IMR-90 (cell line): ENCODE measurements at regions not wholly inside any gene's neighbourhood (a gene's known extent, or its start where the extent isn't known, plus 50 kb on each side); places are given as distances from the start of the nearest gene placed in this dataset.
A peak's percentile ranks its signal among the peaks of the same experiment; 100 is the strongest.

Source experiments
- ATAC-seq: fragments of 200-7000 bp; cut with Tn5 transposase; 2 replicates; pipeline ENCODE4 v1.9.1; 2020; ENCODE audit warnings: low read depth, mild to moderate bottlenecking, moderate library complexity
- BruUV-seq: library from RNA; stranded (reverse); fragments of 400-500 nt; replicated peaks from 2 replicates; lab custom pipeline; 2021; lab: Mats Ljungman, UMichigan
- CTCF ChIA-PET: fragments of 300-600 bp; formaldehyde crosslinking; extraction: SDS; loops from one replicate; lab custom pipeline; 2021; ENCODE audit warnings: antibody characterized with exemption; lab: Yijun Ruan, JAX
- POLR2A ChIA-PET: fragments of 300-600 bp; sonication (Branson Sonifier 250); formaldehyde crosslinking; loops from one replicate; lab custom pipeline; 2022; ENCODE audit warnings: antibody characterized with exemption; ENCODE audit not compliant: unreplicated experiment; lab: Charles Lee
- DNase-seq: peaks from one replicate; pipeline ENCODE4 v3.0.0; 2013
- H2AFZ ChIP-seq: replicated peaks from 2 replicates; pipeline ENCODE3; 2013; ENCODE audit warnings: low read length, mild to moderate bottlenecking; ENCODE audit not compliant: poor library complexity
- H2AK5ac ChIP-seq: 2 replicates; pipeline ENCODE4 v1.6.1; 2013; ENCODE audit warnings: low read depth, low read length, inconsistent platforms
- H2AK9ac ChIP-seq: replicated peaks from 2 replicates; pipeline ENCODE3; 2013; ENCODE audit warnings: mild to moderate bottlenecking, low read depth, low read length, moderate library complexity; ENCODE audit not compliant: poor library complexity
- H2BK120ac ChIP-seq: 2 replicates; pipeline ENCODE4 v1.6.1; 2013; ENCODE audit warnings: low read depth, low read length, inconsistent platforms
- H2BK15ac ChIP-seq: 3 replicates; pipeline ENCODE4 v1.6.1; 2013; ENCODE audit warnings: low read depth, low read length, inconsistent platforms
- H2BK20ac ChIP-seq: 2 replicates; pipeline ENCODE4 v1.6.1; 2013; ENCODE audit warnings: low read depth, mild to moderate bottlenecking, inconsistent platforms, low read length, moderate library complexity
- H2BK5ac ChIP-seq: 2 replicates; pipeline ENCODE4 v1.6.1; 2013; ENCODE audit warnings: mild to moderate bottlenecking, low read depth, low read length, inconsistent platforms; ENCODE audit not compliant: poor library complexity, severe bottlenecking
- H3K14ac ChIP-seq: replicated peaks from 2 replicates; pipeline ENCODE4 v1.6.1; 2013; ENCODE audit warnings: low read depth, low read length, inconsistent platforms
- H3K18ac ChIP-seq: 2 replicates; pipeline ENCODE4 v1.6.1; 2013; ENCODE audit warnings: low read depth, low read length, control low read depth
- H3K23ac ChIP-seq: 2 replicates; pipeline ENCODE4 v1.6.1; 2013; ENCODE audit warnings: low read depth, low read length, inconsistent platforms
- H3K27ac ChIP-seq: 2 replicates; pipeline ENCODE4 v1.5.1; 2013; ENCODE audit warnings: mild to moderate bottlenecking, control low read depth, low read length; ENCODE audit not compliant: insufficient read depth
- H3K27me3 ChIP-seq: 2 replicates; pipeline ENCODE4 v1.6.1; 2013; ENCODE audit warnings: low read length; ENCODE audit not compliant: control insufficient read depth, insufficient read depth
- H3K36me3 ChIP-seq: 2 replicates; pipeline ENCODE4 v1.6.1; 2013; ENCODE audit warnings: low read length, mixed read lengths; ENCODE audit not compliant: control insufficient read depth, insufficient read depth
- H3K4ac ChIP-seq: 2 replicates; pipeline ENCODE4 v1.6.1; 2013; ENCODE audit warnings: low read depth, low read length, inconsistent platforms
- H3K4me1 ChIP-seq: 2 replicates; pipeline ENCODE4 v1.6.1; 2013; ENCODE audit warnings: low read length, mixed read lengths; ENCODE audit not compliant: control insufficient read depth, insufficient read depth
- H3K4me2 ChIP-seq: 2 replicates; pipeline ENCODE4 v1.6.1; 2013; ENCODE audit warnings: low read depth, mild to moderate bottlenecking, control low read depth, low read length, moderate library complexity
- H3K4me3 ChIP-seq: 2 replicates; pipeline ENCODE4 v1.5.1; 2013; ENCODE audit warnings: low read depth, mild to moderate bottlenecking, control low read depth, low read length, moderate library complexity; ENCODE audit not compliant: insufficient read depth
- H3K56ac ChIP-seq: 2 replicates; pipeline ENCODE4 v1.6.1; 2013; ENCODE audit warnings: low read length, inconsistent platforms; ENCODE audit not compliant: insufficient read depth; ENCODE audit errors: extremely low read depth
- H3K79me1 ChIP-seq, 2 experiments: 2 replicates each; pipeline ENCODE4 v1.6.1; 2013; ENCODE audit warnings: low read length in 2 of 2, inconsistent platforms in 1 of 2, low read depth in 1 of 2
- H3K9ac ChIP-seq: 2 replicates; pipeline ENCODE4 v1.6.1; 2013; ENCODE audit warnings: low read depth, low read length, control low read depth
- H3K9me1 ChIP-seq: 2 replicates; pipeline ENCODE4 v1.6.1; 2013; ENCODE audit warnings: low read length, inconsistent platforms; ENCODE audit not compliant: insufficient read depth
- H3K9me3 ChIP-seq: 2 replicates; pipeline ENCODE4 v1.6.1; 2013; ENCODE audit warnings: low read length; ENCODE audit not compliant: control insufficient read depth, insufficient read depth
- H4K20me1 ChIP-seq: 2 replicates; pipeline ENCODE4 v1.6.1; 2013; ENCODE audit warnings: low read length, inconsistent platforms; ENCODE audit not compliant: insufficient read depth
- H4K5ac ChIP-seq: 2 replicates; pipeline ENCODE4 v1.6.1; 2013; ENCODE audit warnings: mild to moderate bottlenecking, low read depth, low read length, control low read depth
- H4K8ac ChIP-seq, 2 experiments: 2 replicates each; pipeline ENCODE4 v1.6.1; 2013; ENCODE audit warnings: low read depth in 2 of 2, low read length in 2 of 2, control low read depth in 1 of 2, inconsistent platforms in 1 of 2
- H4K91ac ChIP-seq: 2 replicates; pipeline ENCODE4 v1.6.1; 2013; ENCODE audit warnings: low read depth, low read length, inconsistent platforms; ENCODE audit not compliant: insufficient read depth
- FOS ChIP-seq: fragments of 150-350 bp; IDR thresholded peaks from 2 replicates; pipeline ENCODE4 v1.6.1; 2016; ENCODE audit warnings: low read depth, low read length
- WGBS, 2 experiments: methylation state at CpG; one replicate each; pipeline versions ENCODE4 v1.1.5 to v1.1.7; 2013; ENCODE audit warnings: missing lambda C conversion rate in 2 of 2; ENCODE audit not compliant: insufficient read length in 1 of 2; ENCODE audit errors: extremely low coverage in 2 of 2; 5-methylcytosine and 5-hydroxymethylcytosine counted together
- dilution Hi-C: fragments of 300-500 bp; cut with HindIII; formaldehyde crosslinking; loops from one replicate; pipeline ENCODE4 v1.14.3; 2018; ENCODE audit warnings: low sequenced_read_pairs; ENCODE audit not compliant: unreplicated experiment
- in situ Hi-C: fragments of 300-500 bp; cut with MboI; formaldehyde crosslinking; loops from 3 replicates; pipeline ENCODE4 v1.14.3; 2019; ENCODE audit warnings: low sequenced_read_pairs, inconsistent platforms, mixed read lengths
- intact Hi-C: fragments of 100-400 bp; cut with micrococcal nuclease; formaldehyde crosslinking; loops from 2 replicates; pipeline ENCODE4 v1.10.0; 2022

GRCh38 chr3:104673981-104674380, 692.7 kb upstream of the ALCAM start:
- peak; percentile 17 for DNase-seq

More at GRCh38 chr3:104673981-104674380, 692.7 kb upstream of the ALCAM start:
- Histone ChIP-seq H2BK120ac (no peak overlapping the region), H4K91ac (no peak overlapping the region), H2AK5ac (no peak overlapping the region), H3K4me3 (no peak overlapping the region), H3K9ac (no peak overlapping the region), H3K4me1 (no peaks in the 10 kb centered on the region), H4K20me1 (no peaks in the 10 kb centered on the region), H2AFZ (no peak overlapping the region), H2BK5ac (no peak overlapping the region), H4K8ac (no peak overlapping the region), H3K36me3 (no peaks in the 10 kb centered on the region), H2BK20ac (no peak overlapping the region), H3K4me2 (no peak overlapping the region), H4K5ac (no peak overlapping the region), H3K4ac (no peak overlapping the region), H3K9me3 (no peaks in the 10 kb centered on the region), H2AK9ac (no peak overlapping the region), H3K27ac (no peak overlapping the region), H2BK15ac (no peak overlapping the region), H3K18ac (no peak overlapping the region), H3K27me3 (no peaks in the 10 kb centered on the region), H3K79me1 (no peaks in the 10 kb centered on the region), H3K9me1 (no peaks in the 10 kb centered on the region), H3K14ac (no peak overlapping the region), H3K56ac (no peak overlapping the region), H3K23ac (no peak overlapping the region)
- BruUV-seq, result no TSS peak
- dilution Hi-C loops, result no loop called here
- TF ChIP-seq FOS, result no peak
- ChIA-PET POLR2A (no interaction called here), CTCF (no interaction called here)
- no CpG with 5 or more reads among the region's 2 CpGs for WGBS, 2 experiments
- intact Hi-C loops, result no loop called here
- in situ Hi-C loops, result no loop called here
- no peak for ATAC-seq
